ENCODE measurements at regions not wholly inside any gene's neighbourhood (a gene's known extent, or its start where the extent isn't known, plus 50 kb on each side); places are given as distances from the start of the nearest gene placed in this dataset.
"Not testable (repeated sequence)": the region's sequence is repeated elsewhere in the genome, so short reads cannot be mapped to it uniquely, and the experiment has no call there.

DNA sequence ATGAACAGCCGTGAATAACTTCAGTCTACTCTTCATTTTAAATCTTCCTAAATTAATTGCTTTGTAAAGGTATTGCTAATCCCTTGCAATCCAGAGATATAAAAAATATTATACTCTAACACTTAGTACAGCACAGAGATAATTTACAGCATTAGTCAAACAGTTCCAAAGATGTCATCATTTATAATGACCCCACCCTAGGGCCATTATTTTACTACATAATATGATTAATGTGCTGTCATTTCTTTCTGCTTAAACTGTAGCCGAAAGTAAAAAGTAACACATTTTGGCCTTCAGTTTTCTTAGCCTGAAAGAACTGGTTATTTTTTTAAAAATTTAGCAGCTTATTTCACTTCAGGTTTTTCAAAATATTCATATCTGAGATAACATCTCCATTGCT lies 256.3 kb upstream of the RFC3 start:
- DNase-seq, result no peak

DNA sequence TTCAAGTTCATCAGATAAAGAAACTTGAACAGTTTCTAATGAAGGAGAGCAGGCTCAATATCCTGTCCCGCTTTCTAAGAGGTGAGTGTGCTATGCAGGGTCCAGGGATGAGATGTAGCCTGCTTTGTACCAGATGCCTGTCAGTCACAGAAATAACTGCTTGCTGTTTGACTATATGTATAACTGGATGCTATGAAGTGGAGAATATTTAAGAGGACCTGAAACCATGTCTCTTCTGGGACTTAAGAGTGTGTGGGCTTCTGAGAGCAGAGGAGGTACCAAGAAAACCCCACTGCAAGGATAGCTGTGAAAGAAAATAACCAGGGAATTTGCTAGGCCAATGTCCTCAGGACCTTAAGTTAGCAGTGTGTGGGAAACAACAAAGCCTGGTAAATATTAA lies 246.3 kb upstream of the RFC3 start:
- no peak for DNase-seq

- DNase-seq, result not testable (repeated sequence)
Observed at GRCh38 chr13:33572322-33572721, 245.6 kb upstream of the RFC3 start.

- no peak for DNase-seq
Observed at GRCh38 chr13:33575378-33575777, 242.6 kb upstream of the RFC3 start.

- no peak for DNase-seq
Observed at GRCh38 chr13:33577007-33577406, 240.9 kb upstream of the RFC3 start.

DNA sequence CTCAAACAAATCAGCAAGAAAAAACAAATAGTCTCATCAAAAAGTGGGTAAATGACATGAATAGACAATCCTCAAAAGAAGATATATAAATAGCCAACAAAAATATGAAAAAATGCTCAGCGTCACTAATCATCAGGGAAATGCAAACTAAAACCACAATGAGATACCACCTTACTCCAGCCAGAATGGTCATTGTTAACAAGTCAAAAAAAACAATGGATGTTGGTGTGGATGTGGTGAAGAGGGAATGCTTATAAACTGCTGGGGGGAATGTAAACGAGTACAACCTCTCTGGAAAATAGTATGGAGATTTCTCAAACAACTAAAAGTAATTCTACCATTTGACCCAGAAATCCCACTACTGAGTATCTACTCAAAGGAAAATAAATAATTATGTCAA lies 239.2 kb upstream of the RFC3 start:
- DNase-seq, result no peak

- DNase-seq, result no peak
Observed at GRCh38 chr13:33582121-33582520, 235.8 kb upstream of the RFC3 start.

- DNase-seq, result no peak
Observed at GRCh38 chr13:33583398-33583797, 234.6 kb upstream of the RFC3 start.

- DNase-seq, result no peak
Observed at GRCh38 chr13:33590936-33591335, 227.0 kb upstream of the RFC3 start.

GRCh38 chr13:33606692-33607091 lies 211.3 kb upstream of the RFC3 start:
- DNase-seq, result no peak

- DNase-seq, result no peak
Observed at GRCh38 chr13:33610438-33611120, 207.4 kb upstream of the RFC3 start.

GRCh38 chr13:33611121-33611805 lies 206.7 kb upstream of the RFC3 start:
- DNase-seq, result no peak

DNA sequence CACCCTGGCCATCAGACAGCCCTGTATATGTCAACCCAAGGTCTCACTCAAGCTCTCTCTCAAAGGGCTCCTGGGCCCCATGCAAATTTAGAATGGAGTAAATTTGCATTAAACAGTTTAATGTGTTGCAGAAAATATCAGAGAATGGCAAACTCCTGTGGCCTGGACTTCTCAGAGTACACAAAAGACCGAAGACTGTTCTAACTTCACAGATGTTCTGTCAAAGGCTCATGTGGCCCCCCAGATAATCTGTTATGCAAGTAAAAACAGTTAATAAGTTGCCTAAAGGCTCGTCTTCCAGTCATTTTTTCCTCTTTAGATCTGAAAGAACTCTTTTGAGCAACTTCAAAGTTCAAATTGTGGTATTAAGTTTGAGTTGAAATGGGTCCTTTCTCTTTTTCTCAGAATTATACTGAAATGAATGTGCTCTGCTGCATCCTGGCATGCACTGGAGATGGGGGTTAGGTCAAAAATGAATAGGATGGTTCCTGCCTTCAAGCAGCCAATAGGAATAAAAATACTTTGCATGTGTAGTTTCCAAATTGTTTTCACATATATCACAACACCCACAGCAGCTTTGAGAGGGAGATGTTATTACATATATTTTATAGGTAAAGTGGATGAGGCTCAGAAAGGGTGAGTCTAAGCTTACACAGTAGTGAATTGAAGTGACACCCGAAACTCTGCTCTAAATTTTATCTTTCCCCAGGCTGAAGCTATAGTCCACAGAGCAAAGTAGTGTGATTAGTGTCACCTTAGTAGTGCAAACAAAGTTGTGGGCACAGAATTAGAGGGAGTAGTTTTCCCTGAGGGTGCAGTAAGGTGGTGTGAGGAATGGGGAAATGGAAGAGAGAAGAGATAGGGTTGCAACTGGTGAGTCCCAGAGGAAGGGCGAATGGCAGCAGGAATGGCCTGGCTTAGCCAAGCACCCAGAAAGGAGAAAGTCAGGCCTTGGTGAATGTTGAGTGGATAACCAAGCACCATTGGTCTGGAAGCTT lies 205.0 kb upstream of the RFC3 start:
- no peak for DNase-seq

- no peak for DNase-seq
Observed at GRCh38 chr13:33615436-33615835, 202.5 kb upstream of the RFC3 start.

GRCh38 chr13:33616130-33616529 lies 201.8 kb upstream of the RFC3 start:
- no peak for DNase-seq

- no peak for DNase-seq
Observed at GRCh38 chr13:33617055-33617454, 200.9 kb upstream of the RFC3 start.

DNA sequence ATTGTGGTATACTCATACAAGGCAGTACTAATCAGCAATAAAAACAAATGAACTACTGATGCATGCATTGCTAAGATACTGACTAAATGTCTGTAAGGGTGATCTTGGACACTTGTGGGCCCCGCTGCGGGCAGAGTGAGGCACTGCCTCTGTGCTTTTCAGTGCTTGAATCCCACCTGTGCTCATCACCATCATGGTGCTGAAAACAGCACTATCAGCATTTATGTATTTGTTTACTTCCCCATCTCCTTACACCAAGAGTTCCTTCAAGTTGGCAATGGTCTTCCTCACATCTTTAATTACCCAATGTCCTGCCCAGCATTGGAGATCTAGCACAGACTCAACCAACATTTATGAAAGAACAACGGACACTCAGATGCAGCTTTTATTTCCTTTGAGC lies 193.7 kb upstream of the RFC3 start:
- no peak for DNase-seq

- no peak for DNase-seq
Observed at GRCh38 chr13:33624740-33625139, 193.2 kb upstream of the RFC3 start.

GRCh38 chr13:33626407-33626806 lies 191.5 kb upstream of the RFC3 start:
- DNase-seq, result no peak

DNA sequence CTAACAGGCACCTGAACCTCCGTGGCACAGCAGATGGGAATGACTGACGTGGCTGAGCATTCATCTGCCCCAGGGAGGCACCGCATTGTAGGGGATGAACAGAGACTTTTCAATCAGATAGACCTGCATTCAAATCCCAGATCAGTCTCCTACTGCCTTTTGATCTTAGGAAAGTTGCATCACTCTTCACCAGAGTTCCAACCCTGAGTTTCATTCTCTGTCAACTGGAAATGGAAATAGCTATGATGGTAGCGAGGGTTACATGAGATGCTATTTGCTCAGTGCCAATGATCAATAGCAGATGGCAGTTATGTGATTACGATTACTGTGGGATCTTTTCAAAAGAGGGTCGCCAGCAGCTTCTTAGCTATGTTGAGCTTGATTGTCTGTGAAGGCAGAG lies 189.3 kb upstream of the RFC3 start:
- no peak for DNase-seq

DNA sequence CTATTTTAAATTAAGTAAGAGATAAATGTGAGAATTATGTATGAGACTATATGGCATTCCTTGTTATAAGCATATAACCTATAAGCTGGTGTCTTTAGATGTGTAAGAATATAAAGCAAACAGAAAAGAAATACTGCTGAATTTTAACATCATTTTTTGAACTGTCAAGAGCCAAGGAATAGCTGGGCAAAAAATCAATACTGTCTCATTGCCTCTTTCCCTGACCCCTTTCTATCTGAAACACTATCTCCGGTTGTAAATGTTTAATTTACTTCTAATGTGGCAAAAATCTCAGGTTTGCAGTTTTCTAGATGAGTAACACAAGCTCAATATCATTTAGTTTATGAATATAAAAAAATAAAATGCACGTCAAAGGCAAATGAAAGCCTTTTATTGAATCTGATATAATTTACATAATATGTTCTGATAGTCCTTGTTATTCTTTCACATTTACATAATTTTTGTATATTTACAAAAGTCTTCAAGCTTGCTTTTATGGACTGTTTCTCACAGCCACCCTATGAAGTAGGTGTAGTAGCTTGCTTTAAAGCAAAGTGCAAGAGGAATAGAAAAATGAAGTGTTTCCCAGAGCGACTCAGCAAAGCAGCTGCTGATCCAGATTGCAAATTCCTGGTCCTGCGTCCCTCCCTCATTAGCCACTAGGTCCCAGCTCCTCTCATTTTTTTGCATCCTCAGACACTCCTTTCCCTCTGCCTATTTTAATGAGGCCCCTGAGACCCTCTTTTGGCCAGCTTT lies 188.2 kb upstream of the RFC3 start:
- DNase-seq, result no peak

GRCh38 chr13:33633701-33634545 lies 184.0 kb upstream of the RFC3 start:
- no peak for DNase-seq

Measured in suppressor macrophage treated with lipopolysaccharide for 4 hours (primary cell).